Gastrocnemius medialis (tissue), 4 donors: ENCODE measurements at regions not wholly inside any gene's neighbourhood (a gene's known extent, or its start where the extent isn't known, plus 50 kb on each side); places are given as distances from the start of the nearest gene placed in this dataset.

ENCODE experiments used
- POLR2A ChIP-seq, 2 donors: fragments of 450-650 bp; IDR thresholded peaks; one replicate each; pipeline ENCODE4 v1.6.1; 2017; ENCODE audit warnings: antibody characterized with exemption in 2 of 2, mild to moderate bottlenecking in 2 of 2, moderate library complexity in 2 of 2
- TF ChIP-seq, protein P1 (sequence below), 5 experiments: fragments of 450-650 bp in 3 of 5; fragments of 200-600 bp in 2 of 5; sonication (generic) in 2 of 5; IDR thresholded peaks in 4 of 5; conservative IDR thresholded peaks in 1 of 5; 1 replicate in 4 of 5; 2 replicates in 1 of 5; pipeline ENCODE4 v1.5.1; 2016 to 2019; ENCODE audit warnings: antibody characterized with exemption in 5 of 5, mild to moderate bottlenecking in 3 of 5, moderate library complexity in 3 of 5

- TF ChIP-seq, protein P1, sequence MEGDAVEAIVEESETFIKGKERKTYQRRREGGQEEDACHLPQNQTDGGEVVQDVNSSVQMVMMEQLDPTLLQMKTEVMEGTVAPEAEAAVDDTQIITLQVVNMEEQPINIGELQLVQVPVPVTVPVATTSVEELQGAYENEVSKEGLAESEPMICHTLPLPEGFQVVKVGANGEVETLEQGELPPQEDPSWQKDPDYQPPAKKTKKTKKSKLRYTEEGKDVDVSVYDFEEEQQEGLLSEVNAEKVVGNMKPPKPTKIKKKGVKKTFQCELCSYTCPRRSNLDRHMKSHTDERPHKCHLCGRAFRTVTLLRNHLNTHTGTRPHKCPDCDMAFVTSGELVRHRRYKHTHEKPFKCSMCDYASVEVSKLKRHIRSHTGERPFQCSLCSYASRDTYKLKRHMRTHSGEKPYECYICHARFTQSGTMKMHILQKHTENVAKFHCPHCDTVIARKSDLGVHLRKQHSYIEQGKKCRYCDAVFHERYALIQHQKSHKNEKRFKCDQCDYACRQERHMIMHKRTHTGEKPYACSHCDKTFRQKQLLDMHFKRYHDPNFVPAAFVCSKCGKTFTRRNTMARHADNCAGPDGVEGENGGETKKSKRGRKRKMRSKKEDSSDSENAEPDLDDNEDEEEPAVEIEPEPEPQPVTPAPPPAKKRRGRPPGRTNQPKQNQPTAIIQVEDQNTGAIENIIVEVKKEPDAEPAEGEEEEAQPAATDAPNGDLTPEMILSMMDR (IDR thresholded peaks at IDR 0.05 in 4 of 5, conservative IDR thresholded peaks at IDR 0.05 in 1 of 5) = no peak
- no peak for TF ChIP-seq POLR2A (IDR thresholded peaks at IDR 0.05)
Measured at GRCh38 chr5:152900332-152900731, 495.3 kb upstream of the NMUR2 start.
